GM18861 (cell line): ENCODE measurements at regions not wholly inside any gene's neighbourhood (a gene's known extent, or its start where the extent isn't known, plus 50 kb on each side); places are given as distances from the start of the nearest gene placed in this dataset.
"Not testable (repeated sequence)": the region's sequence is repeated elsewhere in the genome, so short reads cannot be mapped to it uniquely, and the experiment has no call there.

Experiments used
- ATAC-seq: cut with Tn5 transposase; IDR thresholded peaks from one replicate; pipeline ENCODE4 v1.9.1; 2021; ENCODE audit not compliant: unreplicated experiment

- ATAC-seq = no peak
Observed at GRCh38 chr6:156455847-156456246, 321.3 kb upstream of the ARID1B start.

- no peak for ATAC-seq
Observed at GRCh38 chr6:156454867-156455266, 322.3 kb upstream of the ARID1B start.

GRCh38 chr6:156451726-156452125 lies 325.5 kb upstream of the ARID1B start:
- no peak for ATAC-seq

GRCh38 chr6:156451088-156451487 lies 326.1 kb upstream of the ARID1B start:
- ATAC-seq = no peak

GRCh38 chr6:156450421-156450820 lies 326.8 kb upstream of the ARID1B start:
- ATAC-seq = no peak

GRCh38 chr6:156449569-156449968 lies 327.6 kb upstream of the ARID1B start:
- ATAC-seq = no peak

- no peak for ATAC-seq
Observed at GRCh38 chr6:156449128-156449527, 328.1 kb upstream of the ARID1B start.

- ATAC-seq = no peak
Observed at GRCh38 chr6:156448579-156448978, 328.6 kb upstream of the ARID1B start.

GRCh38 chr6:156440688-156441087 lies 336.5 kb upstream of the ARID1B start:
- ATAC-seq = no peak

GRCh38 chr6:156438350-156438923 lies 338.7 kb upstream of the ARID1B start:
- ATAC-seq = no peak

GRCh38 chr6:156437121-156437879 lies 339.9 kb upstream of the ARID1B start:
- no peak for ATAC-seq

GRCh38 chr6:156434795-156435190 lies 342.4 kb upstream of the ARID1B start:
- no peak for ATAC-seq

- ATAC-seq = no peak
Observed at GRCh38 chr6:156434049-156434794, 343.0 kb upstream of the ARID1B start.

- no peak for ATAC-seq
Observed at GRCh38 chr6:156432543-156432942, 344.6 kb upstream of the ARID1B start.

GRCh38 chr6:156430386-156430785 lies 346.8 kb upstream of the ARID1B start:
- no peak for ATAC-seq

GRCh38 chr6:156427345-156427744 lies 349.8 kb upstream of the ARID1B start:
- ATAC-seq = no peak

- no peak for ATAC-seq
Observed at GRCh38 chr6:156425359-156426020, 351.7 kb upstream of the ARID1B start.

- no peak for ATAC-seq
Observed at GRCh38 chr6:156423829-156424228, 353.3 kb upstream of the ARID1B start.

GRCh38 chr6:156423075-156423474 lies 354.1 kb upstream of the ARID1B start:
- no peak for ATAC-seq

- ATAC-seq = no peak
Observed at GRCh38 chr6:156421933-156422332, 355.2 kb upstream of the ARID1B start.

- not testable (repeated sequence) for ATAC-seq
Observed at GRCh38 chr6:156421301-156421700, 355.9 kb upstream of the ARID1B start.
